Liver (tissue), 8 donors: ENCODE measurements at regions not wholly inside any gene's neighbourhood (a gene's known extent, or its start where the extent isn't known, plus 50 kb on each side); places are given as distances from the start of the nearest gene placed in this dataset.

Source experiments
- DNase-seq: peaks from one replicate; pipeline ENCODE4 v3.0.0-alpha.2; 2017; ENCODE audit warnings: low spot score
- H3K27ac ChIP-seq, 2 donors: one replicate each; pipeline ENCODE4 v1.7.0; 2013; ENCODE audit warnings: inconsistent platforms in 2 of 2, low read length in 2 of 2, control low read depth in 1 of 2, low read depth in 1 of 2, mild to moderate bottlenecking in 1 of 2
- H3K27me3 ChIP-seq, 4 donors: one replicate each; pipeline versions ENCODE4 v1.6.1 to v1.7.0; 2013; ENCODE audit warnings: low read length in 3 of 4, inconsistent platforms in 1 of 4, mild to moderate bottlenecking in 1 of 4, moderate library complexity in 1 of 4; ENCODE audit not compliant: control insufficient read depth in 4 of 4, insufficient read depth in 4 of 4
- H3K36me3 ChIP-seq, 4 donors: one replicate each; pipeline versions ENCODE4 v1.6.1 to v1.7.0; 2013; ENCODE audit warnings: low read length in 3 of 4, mild to moderate bottlenecking in 3 of 4, low read depth in 1 of 4, moderate library complexity in 1 of 4; ENCODE audit not compliant: control insufficient read depth in 4 of 4, insufficient read depth in 3 of 4
- H3K4me1 ChIP-seq, 4 donors: one replicate each; pipeline versions ENCODE4 v1.6.1 to v1.7.0; 2013; ENCODE audit warnings: low read length in 3 of 4, mild to moderate bottlenecking in 3 of 4, moderate library complexity in 1 of 4; ENCODE audit not compliant: control insufficient read depth in 4 of 4, insufficient read depth in 4 of 4
- H3K4me3 ChIP-seq, 3 donors: one replicate each; pipeline versions ENCODE4 v1.6.1 to v1.7.0; 2013; ENCODE audit warnings: low read length in 3 of 3, control low read depth in 1 of 3, low read depth in 1 of 3, mild to moderate bottlenecking in 1 of 3
- H3K9ac ChIP-seq, 2 donors: one replicate each; pipeline ENCODE4 v1.7.0; 2013; ENCODE audit warnings: low read length in 2 of 2, mild to moderate bottlenecking in 2 of 2, moderate library complexity in 2 of 2, control low read depth in 1 of 2, low read depth in 1 of 2
- H3K9me3 ChIP-seq, 4 donors: one replicate each; pipeline versions ENCODE4 v1.6.1 to v1.7.0; 2013; ENCODE audit warnings: low read length in 3 of 4; ENCODE audit not compliant: control insufficient read depth in 4 of 4
- EGR1 ChIP-seq, 2 donors: IDR thresholded peaks; 2 replicates each; pipeline ENCODE4 v1.6.1; 2016 to 2018; ENCODE audit warnings: antibody characterized with exemption in 2 of 2, low read depth in 2 of 2
- FOXA1 ChIP-seq: IDR thresholded peaks from 2 replicates; pipeline ENCODE4 v1.6.1; 2016; ENCODE audit warnings: antibody characterized with exemption
- FOXA2 ChIP-seq: IDR thresholded peaks from 2 replicates; pipeline ENCODE4 v1.6.1; 2016; ENCODE audit warnings: antibody characterized with exemption
- GABPA ChIP-seq, 2 donors: IDR thresholded peaks in 1 of 2; conservative IDR thresholded peaks in 1 of 2; 2 replicates each; pipeline ENCODE4 v1.6.1; 2016; ENCODE audit warnings: antibody characterized with exemption in 2 of 2, mild to moderate bottlenecking in 1 of 2, moderate library complexity in 1 of 2
- HNF4A ChIP-seq, 2 donors: conservative IDR thresholded peaks; 2 replicates each; pipeline ENCODE4 v1.6.1; 2016; ENCODE audit warnings: antibody characterized with exemption in 2 of 2, mild to moderate bottlenecking in 2 of 2
- HNF4G ChIP-seq: IDR thresholded peaks from 2 replicates; pipeline ENCODE4 v1.6.1; 2016; ENCODE audit warnings: antibody characterized with exemption
- JUND ChIP-seq, 2 donors: IDR thresholded peaks; 2 replicates each; pipeline ENCODE4 v1.6.1; 2016; ENCODE audit warnings: antibody characterized with exemption in 2 of 2
- NR2F2 ChIP-seq: IDR thresholded peaks from 2 replicates; pipeline ENCODE4 v1.6.1; 2016; ENCODE audit warnings: antibody characterized with exemption
- RAD21 ChIP-seq, 2 donors: IDR thresholded peaks; 2 replicates each; pipeline ENCODE4 v1.6.1; 2016; ENCODE audit warnings: antibody characterized with exemption in 2 of 2, mild to moderate bottlenecking in 2 of 2
- RXRA ChIP-seq, 2 donors: IDR thresholded peaks; 2 replicates each; pipeline ENCODE4 v1.6.1; 2017 to 2018; ENCODE audit warnings: antibody characterized with exemption in 2 of 2, mild to moderate bottlenecking in 1 of 2
- SP1 ChIP-seq: IDR thresholded peaks from 2 replicates; pipeline ENCODE4 v1.6.1; 2018; ENCODE audit warnings: antibody characterized with exemption, mild to moderate bottlenecking
- YY1 ChIP-seq: IDR thresholded peaks from 2 replicates; pipeline ENCODE4 v1.6.1; 2016; ENCODE audit warnings: antibody characterized with exemption, mild to moderate bottlenecking
- WGBS: extraction: QIAGEN DNeasy Blood & Tissue Kit; methylation state at CpG from one replicate; pipeline ENCODE4 v1.1.7; 2013; 5-methylcytosine and 5-hydroxymethylcytosine counted together
- TF ChIP-seq, protein P1 (sequence below): IDR thresholded peaks from 2 replicates; pipeline ENCODE4 v1.6.1; 2016; ENCODE audit warnings: antibody characterized with exemption
- TF ChIP-seq, protein P2 (sequence below): IDR thresholded peaks from 2 replicates; pipeline ENCODE4 v1.6.1; 2016; ENCODE audit warnings: antibody characterized with exemption, mild to moderate bottlenecking
- TF ChIP-seq, protein P3 (sequence below): IDR thresholded peaks from 2 replicates; pipeline ENCODE4 v1.6.1; 2016; ENCODE audit warnings: antibody characterized with exemption
- TF ChIP-seq, protein P4 (sequence below): fragments of 150-350 bp; IDR thresholded peaks from 2 replicates; pipeline ENCODE4 v1.5.1; 2017; ENCODE audit warnings: improper control_type of control experiment, low read depth, low read length; ENCODE audit not compliant: missing input control
- donor health status: healthy.
- donor health status: healthy.
- donor health status: healthy.
- donor health status: healthy.
- donor health status: healthy.

DNA sequence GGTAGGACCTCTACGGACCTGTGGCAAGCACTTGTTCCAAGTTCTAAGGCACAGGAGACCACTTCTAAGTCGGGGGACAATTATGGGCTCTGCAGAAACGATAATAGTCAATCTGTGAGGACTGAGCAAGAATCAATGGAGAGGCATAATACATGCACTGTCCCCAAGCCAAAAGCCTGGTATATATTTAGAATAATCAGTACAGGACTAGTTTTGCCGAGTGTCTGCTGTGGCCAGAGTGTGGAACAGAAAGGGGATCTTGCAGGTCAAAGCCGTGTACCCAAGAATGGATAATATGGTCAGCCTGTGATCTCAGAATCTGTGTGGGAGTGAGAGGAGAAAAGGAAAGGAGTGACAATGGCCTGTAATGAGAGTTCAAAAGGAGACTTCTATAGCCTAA, 80.2 kb upstream of the GNAO1 start:
- TF ChIP-seq, protein P1, sequence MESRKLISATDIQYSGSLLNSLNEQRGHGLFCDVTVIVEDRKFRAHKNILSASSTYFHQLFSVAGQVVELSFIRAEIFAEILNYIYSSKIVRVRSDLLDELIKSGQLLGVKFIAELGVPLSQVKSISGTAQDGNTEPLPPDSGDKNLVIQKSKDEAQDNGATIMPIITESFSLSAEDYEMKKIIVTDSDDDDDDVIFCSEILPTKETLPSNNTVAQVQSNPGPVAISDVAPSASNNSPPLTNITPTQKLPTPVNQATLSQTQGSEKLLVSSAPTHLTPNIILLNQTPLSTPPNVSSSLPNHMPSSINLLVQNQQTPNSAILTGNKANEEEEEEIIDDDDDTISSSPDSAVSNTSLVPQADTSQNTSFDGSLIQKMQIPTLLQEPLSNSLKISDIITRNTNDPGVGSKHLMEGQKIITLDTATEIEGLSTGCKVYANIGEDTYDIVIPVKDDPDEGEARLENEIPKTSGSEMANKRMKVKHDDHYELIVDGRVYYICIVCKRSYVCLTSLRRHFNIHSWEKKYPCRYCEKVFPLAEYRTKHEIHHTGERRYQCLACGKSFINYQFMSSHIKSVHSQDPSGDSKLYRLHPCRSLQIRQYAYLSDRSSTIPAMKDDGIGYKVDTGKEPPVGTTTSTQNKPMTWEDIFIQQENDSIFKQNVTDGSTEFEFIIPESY = no peak
- TF ChIP-seq SP1 (no peak), HNF4A (conservative IDR thresholded peaks at IDR 0.05) (no peak), RXRA (IDR thresholded peaks at IDR 0.05) (no peak), FOXA2 (no peak), EGR1 (IDR thresholded peaks at IDR 0.05; ENCODE audit: low read depth in 2 of 2) (no peak), HNF4G (no peak)
- TF ChIP-seq, protein P2, sequence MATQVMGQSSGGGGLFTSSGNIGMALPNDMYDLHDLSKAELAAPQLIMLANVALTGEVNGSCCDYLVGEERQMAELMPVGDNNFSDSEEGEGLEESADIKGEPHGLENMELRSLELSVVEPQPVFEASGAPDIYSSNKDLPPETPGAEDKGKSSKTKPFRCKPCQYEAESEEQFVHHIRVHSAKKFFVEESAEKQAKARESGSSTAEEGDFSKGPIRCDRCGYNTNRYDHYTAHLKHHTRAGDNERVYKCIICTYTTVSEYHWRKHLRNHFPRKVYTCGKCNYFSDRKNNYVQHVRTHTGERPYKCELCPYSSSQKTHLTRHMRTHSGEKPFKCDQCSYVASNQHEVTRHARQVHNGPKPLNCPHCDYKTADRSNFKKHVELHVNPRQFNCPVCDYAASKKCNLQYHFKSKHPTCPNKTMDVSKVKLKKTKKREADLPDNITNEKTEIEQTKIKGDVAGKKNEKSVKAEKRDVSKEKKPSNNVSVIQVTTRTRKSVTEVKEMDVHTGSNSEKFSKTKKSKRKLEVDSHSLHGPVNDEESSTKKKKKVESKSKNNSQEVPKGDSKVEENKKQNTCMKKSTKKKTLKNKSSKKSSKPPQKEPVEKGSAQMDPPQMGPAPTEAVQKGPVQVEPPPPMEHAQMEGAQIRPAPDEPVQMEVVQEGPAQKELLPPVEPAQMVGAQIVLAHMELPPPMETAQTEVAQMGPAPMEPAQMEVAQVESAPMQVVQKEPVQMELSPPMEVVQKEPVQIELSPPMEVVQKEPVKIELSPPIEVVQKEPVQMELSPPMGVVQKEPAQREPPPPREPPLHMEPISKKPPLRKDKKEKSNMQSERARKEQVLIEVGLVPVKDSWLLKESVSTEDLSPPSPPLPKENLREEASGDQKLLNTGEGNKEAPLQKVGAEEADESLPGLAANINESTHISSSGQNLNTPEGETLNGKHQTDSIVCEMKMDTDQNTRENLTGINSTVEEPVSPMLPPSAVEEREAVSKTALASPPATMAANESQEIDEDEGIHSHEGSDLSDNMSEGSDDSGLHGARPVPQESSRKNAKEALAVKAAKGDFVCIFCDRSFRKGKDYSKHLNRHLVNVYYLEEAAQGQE = no peak
- 74% methylated on average over 5 of the region's 5 CpGs for WGBS
- Histone ChIP-seq H3K4me1 (no peaks in the 10 kb centered on the region), H3K9ac (no peak overlapping the region), H3K4me3 (no peak overlapping the region), H3K9me3 (no peaks in the 10 kb centered on the region), H3K27ac (no peak overlapping the region), H3K36me3 (no peaks in the 10 kb centered on the region), H3K27me3 (no peaks in the 10 kb centered on the region)
- DNase-seq = no peak

DNA sequence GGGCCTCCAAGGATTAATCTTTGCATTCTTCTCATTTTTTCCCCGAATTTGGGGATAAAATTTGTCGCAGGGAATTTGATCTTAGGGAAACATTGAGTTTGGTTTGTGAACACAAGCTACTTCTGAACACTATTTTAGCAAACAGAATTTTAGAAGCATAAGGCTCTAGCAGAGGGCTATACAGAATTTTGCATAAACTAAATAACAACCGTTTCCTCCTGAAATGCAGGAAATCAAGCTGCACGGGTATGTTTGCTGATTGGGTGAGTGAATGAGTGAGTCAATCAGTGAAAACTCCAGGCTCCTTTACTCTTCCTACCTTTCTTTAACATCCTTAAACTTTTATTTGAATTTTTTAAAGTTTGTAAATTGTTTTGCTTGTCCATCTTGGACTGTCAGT, 81.3 kb upstream of the GNAO1 start:
- DNase-seq = no peak
- TF ChIP-seq, protein P2 = no peak
- TF ChIP-seq SP1 (no peak), JUND (IDR thresholded peaks at IDR 0.05) (no peak), HNF4G (no peak), NR2F2 (no peak), FOXA1 (no peak), GABPA (IDR thresholded peaks at IDR 0.05 in 1 of 2, conservative IDR thresholded peaks at IDR 0.05 in 1 of 2) (no peak), FOXA2 (no peak), HNF4A (conservative IDR thresholded peaks at IDR 0.05) (no peak), YY1 (no peak), RAD21 (IDR thresholded peaks at IDR 0.05) (no peak)
- TF ChIP-seq, protein P3, sequence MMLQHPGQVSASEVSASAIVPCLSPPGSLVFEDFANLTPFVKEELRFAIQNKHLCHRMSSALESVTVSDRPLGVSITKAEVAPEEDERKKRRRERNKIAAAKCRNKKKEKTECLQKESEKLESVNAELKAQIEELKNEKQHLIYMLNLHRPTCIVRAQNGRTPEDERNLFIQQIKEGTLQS = no peak
- TF ChIP-seq, protein P4, sequence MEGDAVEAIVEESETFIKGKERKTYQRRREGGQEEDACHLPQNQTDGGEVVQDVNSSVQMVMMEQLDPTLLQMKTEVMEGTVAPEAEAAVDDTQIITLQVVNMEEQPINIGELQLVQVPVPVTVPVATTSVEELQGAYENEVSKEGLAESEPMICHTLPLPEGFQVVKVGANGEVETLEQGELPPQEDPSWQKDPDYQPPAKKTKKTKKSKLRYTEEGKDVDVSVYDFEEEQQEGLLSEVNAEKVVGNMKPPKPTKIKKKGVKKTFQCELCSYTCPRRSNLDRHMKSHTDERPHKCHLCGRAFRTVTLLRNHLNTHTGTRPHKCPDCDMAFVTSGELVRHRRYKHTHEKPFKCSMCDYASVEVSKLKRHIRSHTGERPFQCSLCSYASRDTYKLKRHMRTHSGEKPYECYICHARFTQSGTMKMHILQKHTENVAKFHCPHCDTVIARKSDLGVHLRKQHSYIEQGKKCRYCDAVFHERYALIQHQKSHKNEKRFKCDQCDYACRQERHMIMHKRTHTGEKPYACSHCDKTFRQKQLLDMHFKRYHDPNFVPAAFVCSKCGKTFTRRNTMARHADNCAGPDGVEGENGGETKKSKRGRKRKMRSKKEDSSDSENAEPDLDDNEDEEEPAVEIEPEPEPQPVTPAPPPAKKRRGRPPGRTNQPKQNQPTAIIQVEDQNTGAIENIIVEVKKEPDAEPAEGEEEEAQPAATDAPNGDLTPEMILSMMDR = no peak
- 67% methylated on average over 4 of the region's 4 CpGs for WGBS
- no peak overlapping the region for H3K4me3 ChIP-seq
- no peaks in the 10 kb centered on the region for H3K9me3 ChIP-seq
- H3K36me3 ChIP-seq = no peaks in the 10 kb centered on the region
- H3K27ac ChIP-seq = no peak overlapping the region
- no peaks in the 10 kb centered on the region for H3K4me1 ChIP-seq
- no peaks in the 10 kb centered on the region for H3K27me3 ChIP-seq
- no peak overlapping the region for H3K9ac ChIP-seq
